ENCODE measurements at regions not wholly inside any gene's neighbourhood (a gene's known extent, or its start where the extent isn't known, plus 50 kb on each side); places are given as distances from the start of the nearest gene placed in this dataset.
"Not testable (repeated sequence)": the region's sequence is repeated elsewhere in the genome, so short reads cannot be mapped to it uniquely, and the experiment has no call there.

- TF ChIP-seq CTCF (IDR thresholded peaks at IDR 0.05; ENCODE audit: low read depth, low read length, poor library complexity, severe bottlenecking); EZH2phosphoT487 (IDR thresholded peaks at IDR 0.05; ENCODE audit: borderline replicate concordance, low read length): not testable (repeated sequence)
These were observed 914.0 kb upstream of the CRIM1 start for GRCh38 chr2:35441575-35441974.
